OCI-LY7 (cell line): ENCODE measurements at regions not wholly inside any gene's neighbourhood (a gene's known extent, or its start where the extent isn't known, plus 50 kb on each side); places are given as distances from the start of the nearest gene placed in this dataset.
"Not testable (repeated sequence)": the region's sequence is repeated elsewhere in the genome, so short reads cannot be mapped to it uniquely, and the experiment has no call there.

Experiments used
- EZH2phosphoT487 ChIP-seq: fragments of 200-600 bp; sonication (generic); IDR thresholded peaks from 2 replicates; pipeline ENCODE4 v1.6.1; 2018; ENCODE audit warnings: low read depth, borderline replicate concordance, mild to moderate bottlenecking, mixed run types, antibody characterized with exemption, low read length, moderate library complexity, mixed read lengths
- TF ChIP-seq, protein P1 (sequence below): fragments of 200-600 bp; sonication (generic); conservative IDR thresholded peaks from 2 replicates; pipeline ENCODE4 v1.5.1; 2014; ENCODE audit warnings: mild to moderate bottlenecking, antibody characterized with exemption, low read length, moderate library complexity, mixed read lengths

DNA sequence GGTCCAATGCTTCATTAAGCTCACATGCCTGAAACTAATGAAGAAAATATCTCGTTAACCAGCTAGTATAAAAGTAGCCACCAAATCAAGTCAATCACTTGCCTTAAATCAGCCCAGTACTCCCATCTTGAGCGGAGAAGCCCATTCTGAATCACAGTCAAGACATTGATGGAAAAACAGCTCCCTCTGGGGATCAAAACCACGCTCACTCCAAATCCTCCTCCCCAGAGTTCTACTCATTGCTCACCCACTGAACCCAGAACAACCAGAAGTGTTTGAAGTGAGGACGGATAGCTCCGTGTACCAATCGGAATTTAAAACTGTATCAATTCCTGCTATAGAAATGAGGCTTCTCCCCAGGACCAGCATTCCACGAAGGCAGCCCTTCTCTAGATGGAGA lies 163.3 kb downstream of the UNC93B1 start:
- TF ChIP-seq, protein P1, sequence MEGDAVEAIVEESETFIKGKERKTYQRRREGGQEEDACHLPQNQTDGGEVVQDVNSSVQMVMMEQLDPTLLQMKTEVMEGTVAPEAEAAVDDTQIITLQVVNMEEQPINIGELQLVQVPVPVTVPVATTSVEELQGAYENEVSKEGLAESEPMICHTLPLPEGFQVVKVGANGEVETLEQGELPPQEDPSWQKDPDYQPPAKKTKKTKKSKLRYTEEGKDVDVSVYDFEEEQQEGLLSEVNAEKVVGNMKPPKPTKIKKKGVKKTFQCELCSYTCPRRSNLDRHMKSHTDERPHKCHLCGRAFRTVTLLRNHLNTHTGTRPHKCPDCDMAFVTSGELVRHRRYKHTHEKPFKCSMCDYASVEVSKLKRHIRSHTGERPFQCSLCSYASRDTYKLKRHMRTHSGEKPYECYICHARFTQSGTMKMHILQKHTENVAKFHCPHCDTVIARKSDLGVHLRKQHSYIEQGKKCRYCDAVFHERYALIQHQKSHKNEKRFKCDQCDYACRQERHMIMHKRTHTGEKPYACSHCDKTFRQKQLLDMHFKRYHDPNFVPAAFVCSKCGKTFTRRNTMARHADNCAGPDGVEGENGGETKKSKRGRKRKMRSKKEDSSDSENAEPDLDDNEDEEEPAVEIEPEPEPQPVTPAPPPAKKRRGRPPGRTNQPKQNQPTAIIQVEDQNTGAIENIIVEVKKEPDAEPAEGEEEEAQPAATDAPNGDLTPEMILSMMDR: not testable (repeated sequence)
- not testable (repeated sequence) for TF ChIP-seq EZH2phosphoT487
